ENCODE measurements at regions not wholly inside any gene's neighbourhood (a gene's known extent, or its start where the extent isn't known, plus 50 kb on each side); places are given as distances from the start of the nearest gene placed in this dataset.
"Not testable (repeated sequence)": the region's sequence is repeated elsewhere in the genome, so short reads cannot be mapped to it uniquely, and the experiment has no call there.

GRCh38 chr7:94174375-94174774 lies 170.2 kb upstream of the BET1 start:
- no peak for DNase-seq (ENCODE audit: low spot score)

DNA sequence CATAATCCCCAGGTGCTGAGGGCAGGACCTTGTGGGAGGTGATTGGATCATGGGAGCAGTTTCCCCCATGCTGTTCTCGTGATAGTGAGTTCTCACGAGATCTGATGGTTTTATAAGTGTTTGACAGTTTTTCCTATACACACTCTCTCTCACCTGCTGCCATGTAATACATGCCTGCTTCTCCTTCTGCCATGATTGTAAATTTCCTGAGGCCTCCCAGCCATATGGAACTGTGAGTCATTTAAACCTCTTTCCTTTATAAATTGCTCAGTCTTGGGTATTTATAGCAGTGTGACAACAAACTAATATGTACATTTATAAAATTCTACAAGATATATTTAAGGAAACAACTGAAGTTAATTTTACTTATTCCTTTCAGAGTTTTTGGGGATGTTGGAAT lies 170.8 kb upstream of the BET1 start:
- DNase-seq (ENCODE audit: low spot score), result no peak

- DNase-seq (ENCODE audit: low spot score), result no peak
These were observed 172.6 kb upstream of the BET1 start for GRCh38 chr7:94176694-94177200.

GRCh38 chr7:94177441-94177840 lies 173.3 kb upstream of the BET1 start:
- DNase-seq (ENCODE audit: low spot score), result no peak

DNA sequence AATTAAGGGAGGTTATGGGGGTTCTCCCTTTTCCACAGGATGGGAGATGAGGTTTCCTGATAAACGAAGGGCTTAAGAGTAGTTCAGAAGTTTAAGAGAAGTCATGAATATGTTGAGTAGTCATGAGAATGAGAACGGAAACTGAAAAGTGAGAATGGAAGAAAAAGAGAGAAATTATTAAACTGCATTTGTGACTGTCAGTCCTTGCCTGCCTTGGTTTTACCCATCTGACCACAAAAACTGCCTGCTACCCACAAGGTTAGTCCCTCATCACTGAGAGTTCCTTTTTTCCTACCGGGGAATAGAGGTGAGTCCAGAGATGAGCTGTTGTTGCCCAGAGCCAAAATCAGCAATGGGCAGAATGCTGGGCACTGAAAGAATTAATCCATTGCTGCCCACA lies 174.1 kb upstream of the BET1 start:
- no peak for DNase-seq (ENCODE audit: low spot score)

DNA sequence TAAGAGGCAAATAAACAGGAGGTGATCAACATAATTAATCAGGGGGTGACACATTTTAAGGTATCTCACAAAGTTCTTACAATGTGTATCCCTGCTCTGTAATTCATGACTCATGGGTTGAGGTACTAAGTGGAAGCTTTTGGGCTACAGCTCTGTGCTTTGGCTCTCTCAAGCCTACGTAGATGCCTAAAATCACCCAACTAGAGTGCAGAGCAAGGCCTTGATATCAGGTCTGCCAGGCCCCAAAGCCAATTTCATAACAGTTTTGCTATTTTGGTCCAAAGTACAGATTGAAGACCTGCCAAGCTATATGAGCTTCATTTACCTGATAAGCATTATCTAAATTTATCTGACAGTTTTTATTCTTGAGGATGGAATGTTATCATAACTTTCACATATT lies 175.3 kb upstream of the BET1 start:
- no peak for DNase-seq (ENCODE audit: low spot score)

- DNase-seq (ENCODE audit: low spot score), result peak; percentile 42
These were observed 177.9 kb upstream of the BET1 start for GRCh38 chr7:94182066-94182465.

DNA sequence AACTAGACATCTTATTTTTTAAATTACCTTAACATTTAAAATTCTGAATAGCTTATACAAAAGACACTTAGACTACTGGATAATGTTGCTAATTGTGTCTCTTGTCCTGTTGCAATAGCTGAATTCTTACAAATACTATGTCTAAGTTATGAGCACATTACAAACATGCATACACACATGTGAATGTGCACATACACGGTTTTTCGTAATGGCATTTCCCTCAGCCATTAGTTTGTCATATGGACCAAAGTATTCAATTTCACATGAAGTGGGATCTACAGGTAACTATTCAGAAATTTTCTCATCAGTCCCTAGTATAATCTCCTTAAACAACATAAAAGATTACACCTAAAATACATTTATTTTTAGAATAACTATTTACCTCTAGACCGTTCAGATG lies 178.6 kb upstream of the BET1 start:
- DNase-seq (ENCODE audit: low spot score), result no peak

GRCh38 chr7:94183289-94183749 lies 179.2 kb upstream of the BET1 start:
- DNase-seq (ENCODE audit: low spot score), result peak; percentile 79

DNA sequence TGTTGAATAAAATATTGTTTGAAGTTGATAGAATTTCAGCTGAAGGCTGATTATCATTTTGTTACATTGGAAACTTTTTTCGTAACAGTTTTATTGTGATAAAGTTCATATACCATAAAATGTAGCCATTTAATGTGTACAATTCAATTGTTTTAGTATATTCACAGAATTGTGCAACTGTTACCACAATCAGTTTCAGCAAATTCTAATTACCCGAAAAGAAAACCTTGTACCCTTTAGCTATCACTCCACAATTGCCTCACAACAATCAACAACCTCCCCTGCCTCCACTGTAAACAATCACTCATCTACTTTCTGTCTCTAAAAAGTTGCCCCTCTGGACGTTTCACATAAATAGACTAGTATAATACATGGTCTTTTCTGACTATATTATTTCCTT lies 179.7 kb upstream of the BET1 start:
- no peak for DNase-seq (ENCODE audit: low spot score)

- DNase-seq (ENCODE audit: low spot score), result no peak
These were observed 184.2 kb upstream of the BET1 start for GRCh38 chr7:94188350-94188749.

DNA sequence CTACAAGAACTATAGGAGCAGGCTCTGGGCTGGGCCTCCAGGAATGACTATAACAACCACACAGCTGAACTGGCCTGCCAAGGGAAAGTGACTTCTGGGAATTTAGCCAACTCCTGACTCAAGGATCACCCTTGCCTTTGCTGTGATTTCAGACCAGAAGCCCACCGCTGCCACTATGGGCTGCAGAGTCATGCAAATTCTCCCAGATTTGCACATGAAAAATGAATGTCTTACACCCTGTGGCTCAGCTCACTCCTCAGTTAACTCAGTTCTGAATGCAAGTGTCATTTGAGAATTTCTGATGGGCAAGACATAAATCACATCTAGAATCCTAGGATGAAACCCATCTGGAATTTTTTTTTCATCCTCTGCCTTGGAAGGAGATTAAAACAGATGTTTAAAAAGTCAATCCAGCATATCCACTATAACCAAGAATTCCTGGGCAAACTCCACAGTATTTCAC lies 186.5 kb upstream of the BET1 start:
- peak; percentile 52 for DNase-seq (ENCODE audit: low spot score)

- DNase-seq (ENCODE audit: low spot score), result not testable (repeated sequence)
These were observed 190.3 kb upstream of the BET1 start for GRCh38 chr7:94194426-94194825.

GRCh38 chr7:94195201-94195600 lies 191.0 kb upstream of the BET1 start:
- DNase-seq (ENCODE audit: low spot score), result no peak

- DNase-seq (ENCODE audit: low spot score), result no peak
These were observed 191.7 kb upstream of the BET1 start for GRCh38 chr7:94195813-94196212.

- DNase-seq (ENCODE audit: low spot score), result no peak
These were observed 189.2 kb upstream of the COL1A2 start for GRCh38 chr7:94205529-94205928.

- peak; percentile 3 for DNase-seq (ENCODE audit: low spot score)
These were observed 188.4 kb upstream of the COL1A2 start for GRCh38 chr7:94206295-94206694.

DNA sequence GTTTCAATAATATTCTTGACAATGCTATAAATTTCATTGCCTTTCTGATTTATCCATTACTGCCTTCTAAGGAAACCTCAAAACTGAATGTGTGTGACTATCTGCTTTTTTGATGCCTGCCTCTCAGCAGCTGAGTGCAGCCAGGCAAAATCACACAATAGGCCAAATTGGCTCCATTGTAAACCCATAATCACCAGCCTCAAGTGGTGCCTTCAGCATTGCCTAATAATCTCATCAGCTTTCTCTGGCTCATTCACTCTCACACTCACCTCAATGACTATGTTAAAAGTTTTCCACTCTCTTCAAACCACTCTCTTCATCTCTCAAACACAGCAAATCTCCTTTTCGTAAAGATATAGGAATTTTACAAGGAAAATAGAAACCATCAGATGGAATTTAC lies 182.5 kb upstream of the COL1A2 start:
- DNase-seq (ENCODE audit: low spot score), result no peak

- DNase-seq (ENCODE audit: low spot score), result no peak
These were observed 177.7 kb upstream of the COL1A2 start for GRCh38 chr7:94216944-94217461.

DNA sequence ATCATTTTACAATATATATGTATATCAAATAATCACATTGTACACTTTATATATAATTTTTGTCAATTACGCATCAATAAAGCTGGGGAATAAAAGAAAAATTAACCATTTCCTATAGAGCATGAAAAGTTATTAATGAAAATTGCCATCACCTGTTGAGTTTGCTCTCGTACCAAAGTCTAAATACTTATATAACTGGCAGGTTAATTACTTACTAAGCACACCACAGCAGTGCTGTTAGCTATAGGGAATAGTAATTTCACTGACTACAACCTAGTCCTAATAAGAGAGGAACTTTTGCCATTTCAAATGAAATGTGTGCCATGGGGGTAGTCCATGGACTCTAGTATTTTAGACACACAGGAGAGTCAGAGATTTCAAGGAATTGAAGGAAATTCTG lies 176.9 kb upstream of the COL1A2 start:
- DNase-seq (ENCODE audit: low spot score), result no peak

- DNase-seq (ENCODE audit: low spot score), result no peak
These were observed 172.2 kb upstream of the COL1A2 start for GRCh38 chr7:94222516-94222915.

GRCh38 chr7:94223375-94224084 lies 171.2 kb upstream of the COL1A2 start:
- peak; percentile 24 for DNase-seq (ENCODE audit: low spot score)

GRCh38 chr7:94228223-94228622 lies 166.5 kb upstream of the COL1A2 start:
- no peak for DNase-seq (ENCODE audit: low spot score)

GRCh38 chr7:94228678-94229077 lies 166.0 kb upstream of the COL1A2 start:
- DNase-seq (ENCODE audit: low spot score), result no peak

Data from GM03348 (cell line).